ENCODE measurements at regions not wholly inside any gene's neighbourhood (a gene's known extent, or its start where the extent isn't known, plus 50 kb on each side); places are given as distances from the start of the nearest gene placed in this dataset.

- peak in 2 of 3 experiments; percentile 17 to 20; a peak in 1 of 4 replicates for TF ChIP-seq CTCF (IDR thresholded peaks at IDR 0.05; ENCODE audit: control extremely low read depth in 1 of 3, insufficient read depth in 1 of 3, low read depth in 1 of 3, low read length in 3 of 3)
- no peak for TF ChIP-seq GABPA (IDR thresholded peaks at IDR 0.05; ENCODE audit: borderline replicate concordance, insufficient read depth, low read length)
- TF ChIP-seq ATF3 (IDR thresholded peaks at IDR 0.05; ENCODE audit: insufficient read depth, low read depth, low read length), result no peak
- TF ChIP-seq RAD21 (IDR thresholded peaks at IDR 0.05 in 1 of 2, conservative IDR thresholded peaks at IDR 0.05 in 1 of 2; ENCODE audit: low read depth in 2 of 2, low read length in 2 of 2), result peak; percentile 23 to 40; a peak in 3 of 4 replicates
- TF ChIP-seq BACH1 (IDR thresholded peaks at IDR 0.05; ENCODE audit: low read length), result no peak
- TF ChIP-seq POLR2AphosphoS5 (IDR thresholded peaks at IDR 0.05; ENCODE audit: low read depth, low read length), result no peak
- TF ChIP-seq TAF1 (IDR thresholded peaks at IDR 0.05; ENCODE audit: low read depth, low read length), result no peak
- TF ChIP-seq EZH2 (IDR thresholded peaks at IDR 0.05; ENCODE audit: low read depth, low read length, severe bottlenecking), result no peak
- no peak for TF ChIP-seq EP300 (IDR thresholded peaks at IDR 0.05; ENCODE audit: borderline replicate concordance in 1 of 2, low read depth in 2 of 2, low read length in 2 of 2)
- no peak for TF ChIP-seq EGR1 (IDR thresholded peaks at IDR 0.05; ENCODE audit: borderline replicate concordance, low read depth, low read length)
- no peak for TF ChIP-seq NRF1 (IDR thresholded peaks at IDR 0.05; ENCODE audit: low read depth, low read length)
- TF ChIP-seq BRCA1 (IDR thresholded peaks at IDR 0.05; ENCODE audit: low read depth, low read length), result no peak
- no peak for TF ChIP-seq POLR2A (IDR thresholded peaks at IDR 0.05; ENCODE audit: control extremely low read depth in 1 of 2, low read depth in 2 of 2, low read length in 2 of 2)
Measured at GRCh38 chr11:72493426-72494108, 59.2 kb upstream of the CLPB start.

Measured in H1 (cell line).